CD1c-positive myeloid dendritic cell (primary cell): ENCODE measurements at regions not wholly inside any gene's neighbourhood (a gene's known extent, or its start where the extent isn't known, plus 50 kb on each side); places are given as distances from the start of the nearest gene placed in this dataset.
"Not testable (repeated sequence)": the region's sequence is repeated elsewhere in the genome, so short reads cannot be mapped to it uniquely, and the experiment has no call there.

Source experiments
- DNase-seq: peaks from one replicate; pipeline ENCODE4 v3.0.0-alpha.2; 2016; ENCODE audit errors: extremely low spot score

GRCh38 chr1:105585791-105586190 lies 1470.7 kb upstream of the PRMT6 start:
- DNase-seq = no peak

- no peak for DNase-seq
Observed at GRCh38 chr1:105591681-105592080, 1464.8 kb upstream of the PRMT6 start.

GRCh38 chr1:105608713-105609112 lies 1447.8 kb upstream of the PRMT6 start:
- no peak for DNase-seq

- DNase-seq = no peak
Observed at GRCh38 chr1:105626276-105626987, 1430.0 kb upstream of the PRMT6 start.

- not testable (repeated sequence) for DNase-seq
Observed at GRCh38 chr1:105631153-105631744, 1425.2 kb upstream of the PRMT6 start.

GRCh38 chr1:105632342-105633196 lies 1423.9 kb upstream of the PRMT6 start:
- DNase-seq = no peak

GRCh38 chr1:105636052-105636451 lies 1420.4 kb upstream of the PRMT6 start:
- DNase-seq = no peak

GRCh38 chr1:105641407-105641806 lies 1415.1 kb upstream of the PRMT6 start:
- DNase-seq = no peak

GRCh38 chr1:105652109-105652508 lies 1404.4 kb upstream of the PRMT6 start:
- DNase-seq = no peak

- no peak for DNase-seq
Observed at GRCh38 chr1:105655032-105655431, 1401.4 kb upstream of the PRMT6 start.

- no peak for DNase-seq
Observed at GRCh38 chr1:105664495-105664894, 1392.0 kb upstream of the PRMT6 start.

- no peak for DNase-seq
Observed at GRCh38 chr1:105678334-105678733, 1378.1 kb upstream of the PRMT6 start.

- no peak for DNase-seq
Observed at GRCh38 chr1:105684714-105685113, 1371.8 kb upstream of the PRMT6 start.

GRCh38 chr1:105686026-105686425 lies 1370.4 kb upstream of the PRMT6 start:
- DNase-seq = no peak

GRCh38 chr1:105686874-105687690 lies 1369.4 kb upstream of the PRMT6 start:
- no peak for DNase-seq

GRCh38 chr1:105700723-105701122 lies 1355.8 kb upstream of the PRMT6 start:
- no peak for DNase-seq

GRCh38 chr1:105724286-105724685 lies 1332.2 kb upstream of the PRMT6 start:
- no peak for DNase-seq

GRCh38 chr1:105730701-105731100 lies 1325.8 kb upstream of the PRMT6 start:
- DNase-seq = no peak

- no peak for DNase-seq
Observed at GRCh38 chr1:105736349-105736748, 1320.1 kb upstream of the PRMT6 start.

- DNase-seq = no peak
Observed at GRCh38 chr1:105779727-105780126, 1276.7 kb upstream of the PRMT6 start.

- DNase-seq = no peak
Observed at GRCh38 chr1:105785021-105785420, 1271.5 kb upstream of the PRMT6 start.
